Esophagus muscularis mucosa (tissue), 4 donors: ENCODE measurements at regions not wholly inside any gene's neighbourhood (a gene's known extent, or its start where the extent isn't known, plus 50 kb on each side); places are given as distances from the start of the nearest gene placed in this dataset.
"Not testable (repeated sequence)": the region's sequence is repeated elsewhere in the genome, so short reads cannot be mapped to it uniquely, and the experiment has no call there.

Source experiments
- DNase-seq: peaks from one replicate; pipeline ENCODE4 v3.0.0-alpha.2; 2017; ENCODE audit errors: extremely low spot score
- H3K27ac ChIP-seq, 4 donors: fragments of 200-600 bp; sonication (generic); replicated peaks in 1 of 4; 1 replicate in 3 of 4; 2 replicates in 1 of 4; pipeline ENCODE4 v1.5.1; 2016 to 2019; ENCODE audit warnings: mild to moderate bottlenecking in 1 of 4
- H3K27me3 ChIP-seq, 4 donors: fragments of 200-600 bp; sonication (generic); one replicate each; pipeline versions ENCODE4 v1.5.1 to v1.6.0; 2016 to 2019
- H3K36me3 ChIP-seq, 4 donors: fragments of 200-600 bp; sonication (generic); one replicate each; pipeline ENCODE4 v1.5.1; 2016 to 2019
- H3K4me1 ChIP-seq, 4 donors: fragments of 200-600 bp; sonication (generic); one replicate each; pipeline ENCODE4 v1.5.1; 2016 to 2019
- H3K4me3 ChIP-seq, 4 donors: fragments of 200-600 bp; sonication (generic); 1 replicate in 2 of 4; 2 replicates in 2 of 4; pipeline ENCODE4 v1.5.1; 2016 to 2019; ENCODE audit warnings: mild to moderate bottlenecking in 4 of 4, moderate library complexity in 1 of 4
- H3K9me3 ChIP-seq, 4 donors: fragments of 200-600 bp; sonication (generic); 1 replicate in 3 of 4; 2 replicates in 1 of 4; pipeline ENCODE4 v1.5.1; 2016 to 2019
- EP300 ChIP-seq: sonication (generic); formaldehyde crosslinking; IDR thresholded peaks from one replicate; pipeline ENCODE4 v1.6.1; 2017; ENCODE audit warnings: antibody characterized with exemption
- POLR2A ChIP-seq: fragments of 450-650 bp; IDR thresholded peaks from one replicate; pipeline ENCODE4 v1.6.1; 2017; ENCODE audit warnings: antibody characterized with exemption, moderate library complexity, mild to moderate bottlenecking, low read depth
- POLR2AphosphoS5 ChIP-seq, 2 donors: sonication (generic); formaldehyde crosslinking; IDR thresholded peaks; one replicate each; pipeline ENCODE4 v1.6.1; 2017; ENCODE audit warnings: antibody characterized with exemption in 2 of 2
- WGBS: methylation state at CpG from one replicate; pipeline ENCODE4 v1.1.5; 2018; 5-methylcytosine and 5-hydroxymethylcytosine counted together
- intact Hi-C: fragments of 100-400 bp; cut with DNase I; formaldehyde crosslinking; loops from one replicate; pipeline ENCODE4 v1.15.1; 2023
- TF ChIP-seq, protein P1 (sequence below), 3 experiments: fragments of 200-600 bp in 2 of 3; fragments of 450-650 bp in 1 of 3; sonication (generic) in 2 of 3; IDR thresholded peaks; one replicate each; pipeline ENCODE4 v1.5.1; 2017 to 2019; ENCODE audit warnings: antibody characterized with exemption in 3 of 3, mild to moderate bottlenecking in 2 of 3, moderate library complexity in 1 of 3

DNA sequence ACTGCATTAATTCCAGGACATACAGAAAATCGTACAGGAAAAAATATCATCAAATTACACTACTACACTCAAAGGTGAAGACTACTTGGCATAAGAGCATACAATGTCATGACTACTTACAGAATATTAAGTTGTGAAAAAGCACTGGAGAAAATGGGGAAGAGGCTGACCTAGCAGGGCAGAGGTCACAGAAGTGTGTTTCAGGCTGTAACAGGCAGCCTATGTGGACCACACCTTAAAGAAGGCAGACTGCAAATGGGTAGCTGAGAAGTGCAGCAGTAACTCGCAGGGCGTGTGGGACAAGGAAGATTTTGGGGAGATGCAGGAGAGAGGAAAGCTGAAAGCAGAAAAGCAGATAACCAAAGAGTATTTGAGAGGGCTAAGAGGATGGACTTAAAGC, 167.0 kb upstream of the PIK3R1 start:
- H3K36me3 ChIP-seq = no peaks in the 10 kb centered on the region
- H3K9me3 ChIP-seq = no peaks in the 10 kb centered on the region
- H3K27ac ChIP-seq = no peak overlapping the region
- TF ChIP-seq, protein P1, sequence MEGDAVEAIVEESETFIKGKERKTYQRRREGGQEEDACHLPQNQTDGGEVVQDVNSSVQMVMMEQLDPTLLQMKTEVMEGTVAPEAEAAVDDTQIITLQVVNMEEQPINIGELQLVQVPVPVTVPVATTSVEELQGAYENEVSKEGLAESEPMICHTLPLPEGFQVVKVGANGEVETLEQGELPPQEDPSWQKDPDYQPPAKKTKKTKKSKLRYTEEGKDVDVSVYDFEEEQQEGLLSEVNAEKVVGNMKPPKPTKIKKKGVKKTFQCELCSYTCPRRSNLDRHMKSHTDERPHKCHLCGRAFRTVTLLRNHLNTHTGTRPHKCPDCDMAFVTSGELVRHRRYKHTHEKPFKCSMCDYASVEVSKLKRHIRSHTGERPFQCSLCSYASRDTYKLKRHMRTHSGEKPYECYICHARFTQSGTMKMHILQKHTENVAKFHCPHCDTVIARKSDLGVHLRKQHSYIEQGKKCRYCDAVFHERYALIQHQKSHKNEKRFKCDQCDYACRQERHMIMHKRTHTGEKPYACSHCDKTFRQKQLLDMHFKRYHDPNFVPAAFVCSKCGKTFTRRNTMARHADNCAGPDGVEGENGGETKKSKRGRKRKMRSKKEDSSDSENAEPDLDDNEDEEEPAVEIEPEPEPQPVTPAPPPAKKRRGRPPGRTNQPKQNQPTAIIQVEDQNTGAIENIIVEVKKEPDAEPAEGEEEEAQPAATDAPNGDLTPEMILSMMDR (IDR thresholded peaks at IDR 0.05) = no peak
- TF ChIP-seq EP300 = no peak
- no peaks in the 10 kb centered on the region for H3K27me3 ChIP-seq
- H3K4me3 ChIP-seq = no peak overlapping the region
- no peaks in the 10 kb centered on the region for H3K4me1 ChIP-seq
- DNase-seq = no peak
- WGBS = 93% methylated on average over 3 of the region's 3 CpGs
- intact Hi-C loops = no loop called here

DNA sequence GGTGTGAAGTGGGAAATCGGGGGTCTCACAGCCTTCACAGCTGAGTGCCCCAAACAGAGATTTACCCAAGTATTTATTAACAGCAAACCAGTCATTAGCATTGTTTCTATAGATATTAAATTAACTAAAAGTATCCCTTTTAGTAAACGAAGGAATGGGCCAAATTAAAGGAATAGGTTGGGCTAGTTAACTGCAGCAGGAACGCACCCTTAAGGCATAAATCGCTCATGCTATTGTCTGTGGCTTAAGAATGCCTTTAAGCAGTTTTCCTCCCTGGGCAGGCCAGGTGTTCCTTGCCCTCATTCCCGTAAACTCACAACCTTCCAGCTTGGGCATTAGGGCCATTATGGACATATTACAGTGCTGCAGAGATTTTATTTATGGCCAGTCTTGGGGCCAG, 167.5 kb upstream of the PIK3R1 start:
- H3K4me1 ChIP-seq, H3K4me3 ChIP-seq, intact Hi-C loops, DNase-seq, H3K9me3 ChIP-seq, H3K27ac ChIP-seq, H3K27me3 ChIP-seq, H3K36me3 ChIP-seq: not testable (repeated sequence)
- WGBS = 94% methylated on average over 5 of the region's 5 CpGs

DNA sequence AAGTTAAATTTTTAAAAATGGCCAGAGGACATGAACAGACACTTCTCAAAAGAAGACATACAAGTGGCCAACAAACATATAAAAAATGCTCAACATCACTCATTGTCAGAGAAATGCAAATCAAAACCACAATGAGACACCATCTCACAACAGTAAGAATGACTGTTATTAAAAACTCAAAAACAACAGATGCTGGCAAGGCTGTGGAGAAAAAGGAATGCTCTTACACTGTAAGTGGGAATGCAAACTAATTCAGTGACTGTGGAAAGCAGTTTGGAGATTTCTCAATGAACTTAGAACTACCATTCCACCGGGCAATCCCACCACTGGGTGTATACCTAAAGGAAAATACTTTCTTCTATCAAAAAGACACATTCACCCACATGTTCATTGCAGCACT, 168.5 kb upstream of the PIK3R1 start:
- intact Hi-C loops = no loop called here

DNA sequence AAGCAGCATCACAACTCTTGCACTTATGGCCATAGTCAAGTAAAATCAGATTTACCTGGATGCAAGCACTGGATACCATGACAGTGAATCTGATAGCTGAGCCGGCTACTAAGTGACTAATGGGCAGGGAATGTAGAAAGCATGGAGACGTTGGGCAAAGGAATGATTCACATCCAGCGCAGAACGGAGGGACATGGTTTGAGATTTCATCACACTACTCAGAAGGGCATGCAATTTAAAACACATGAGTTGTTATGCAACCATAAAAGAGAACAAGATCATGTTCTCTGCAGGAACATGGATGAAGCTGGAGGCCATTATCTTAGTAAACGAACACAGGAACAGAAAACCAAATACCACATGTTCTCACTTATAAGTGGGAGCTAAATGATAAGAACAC, 169.1 kb upstream of the PIK3R1 start:
- H3K27me3 ChIP-seq = no peaks in the 10 kb centered on the region
- no peak overlapping the region for H3K4me3 ChIP-seq
- peaks cover 0 to 4% (median 0%) of the 10 kb centered on the region in 4 donors for H3K4me1 ChIP-seq
- no peak for DNase-seq
- H3K27ac ChIP-seq = no peak overlapping the region
- WGBS = 61% methylated on average over 5 of the region's 5 CpGs
- H3K36me3 ChIP-seq = no peaks in the 10 kb centered on the region
- no peaks in the 10 kb centered on the region for H3K9me3 ChIP-seq
- intact Hi-C loops = no loop called here
- TF ChIP-seq, protein P1 (IDR thresholded peaks at IDR 0.05) = no peak
- TF ChIP-seq POLR2A (no peak), POLR2AphosphoS5 (IDR thresholded peaks at IDR 0.05) (peak in 1 of 2 donors; percentile 53), EP300 (no peak)

More for the DNA sequence above, 168.5 kb upstream of the PIK3R1 start:
- Histone ChIP-seq H3K27ac (no peak overlapping the region), H3K27me3 (no peaks in the 10 kb centered on the region), H3K9me3 (no peaks in the 10 kb centered on the region), H3K4me1 (no peaks in the 10 kb centered on the region), H3K4me3 (no peak overlapping the region), H3K36me3 (no peaks in the 10 kb centered on the region)
- TF ChIP-seq POLR2A (no peak), POLR2AphosphoS5 (IDR thresholded peaks at IDR 0.05) (no peak), EP300 (no peak)
- WGBS = 100% methylated on average over 1 of the region's 1 CpG
- no peak for DNase-seq

DNA sequence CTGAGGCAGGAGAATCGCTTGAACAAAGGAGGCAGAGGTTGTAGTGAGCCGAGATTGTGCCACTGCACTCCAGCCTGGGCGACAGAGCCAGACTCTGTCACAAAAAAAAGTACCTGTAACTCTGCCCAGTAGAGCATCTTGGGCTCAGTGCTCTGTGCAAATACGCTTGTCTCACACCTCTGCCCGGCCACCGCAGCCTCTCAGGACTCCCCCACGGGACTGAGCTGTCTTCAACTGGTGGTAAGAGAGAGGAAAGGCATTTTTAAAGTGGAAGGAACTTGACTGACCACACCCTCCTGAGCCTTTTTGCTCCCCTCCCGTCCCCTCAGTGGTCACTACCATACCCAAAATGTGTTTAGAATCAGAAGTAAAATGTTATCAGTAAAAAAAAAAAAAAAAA, 174.3 kb upstream of the PIK3R1 start:
- Histone ChIP-seq H3K9me3 (no peaks in the 10 kb centered on the region), H3K27me3 (no peaks in the 10 kb centered on the region), H3K4me3 (no peak overlapping the region), H3K4me1 (peaks cover 0 to 11% (median 6%) of the 10 kb centered on the region in 4 donors), H3K27ac (no peak overlapping the region), H3K36me3 (no peaks in the 10 kb centered on the region)
- intact Hi-C loops = no loop called here
- TF ChIP-seq EP300 (no peak), POLR2AphosphoS5 (IDR thresholded peaks at IDR 0.05) (no peak), POLR2A (no peak)
- TF ChIP-seq, protein P1 (IDR thresholded peaks at IDR 0.05) = no peak
- 69% methylated on average over 8 of the region's 8 CpGs for WGBS
- DNase-seq = no peak

DNA sequence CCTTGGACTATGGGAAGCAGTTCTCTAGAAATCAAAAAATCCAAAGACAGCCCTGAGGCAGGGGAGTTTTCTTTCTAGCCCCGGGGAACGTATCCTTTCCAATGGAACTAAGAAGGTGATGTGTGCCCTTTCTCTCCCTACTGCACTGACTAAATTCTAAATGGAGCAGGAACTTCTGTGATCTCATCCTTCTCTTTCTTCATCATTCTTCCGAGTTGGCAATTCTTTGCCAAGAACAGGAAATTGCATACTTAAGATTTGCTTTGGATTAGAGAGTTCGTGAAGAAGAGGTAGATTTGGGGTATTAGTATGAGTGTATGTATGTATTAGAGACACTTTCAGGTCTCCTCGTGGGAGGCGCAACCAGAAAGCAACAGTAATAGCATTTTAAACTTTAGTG, 178.0 kb upstream of the PIK3R1 start:
- intact Hi-C loops = loop anchor here (10.0 kb wide), 1 partner anchor 127 kb away; no protein-coding TSS in a partner anchor
- Histone ChIP-seq H3K27me3 (no peaks in the 10 kb centered on the region), H3K36me3 (no peaks in the 10 kb centered on the region), H3K4me1 (peaks cover 8 to 32% (median 27%) of the 10 kb centered on the region in 4 donors), H3K9me3 (no peaks in the 10 kb centered on the region), H3K4me3 (no peak overlapping the region), H3K27ac (no peak overlapping the region)
- DNase-seq = no peak
- TF ChIP-seq, protein P1 (IDR thresholded peaks at IDR 0.05) = no peak
- TF ChIP-seq POLR2A (no peak), EP300 (no peak), POLR2AphosphoS5 (IDR thresholded peaks at IDR 0.05) (no peak)
- WGBS = 64% methylated on average over 6 of the region's 6 CpGs
